Neural cell (in vitro differentiated cells): ENCODE measurements at regions not wholly inside any gene's neighbourhood (a gene's known extent, or its start where the extent isn't known, plus 50 kb on each side); places are given as distances from the start of the nearest gene placed in this dataset.
"Not testable (repeated sequence)": the region's sequence is repeated elsewhere in the genome, so short reads cannot be mapped to it uniquely, and the experiment has no call there.

ENCODE experiments used
- H2AFZ ChIP-seq: fragments of 200-600, 300-800 bp; sonication (generic), shearing (Covaris generic); 2 replicates; pipeline ENCODE4 v1.6.0; 2014; ENCODE audit warnings: low read depth, mild to moderate bottlenecking, antibody characterized with exemption, low read length, moderate library complexity
- H3F3A ChIP-seq: fragments of 200-600 bp; shearing (Covaris generic); 2 replicates; pipeline ENCODE4 v1.6.1; 2016; ENCODE audit warnings: mild to moderate bottlenecking, moderate library complexity, mixed read lengths, antibody characterized with exemption, low read length; ENCODE audit not compliant: insufficient read depth, poor library complexity, severe bottlenecking
- H3K27ac ChIP-seq: fragments of 200-600, 300-800 bp; sonication (generic), shearing (Covaris generic); 2 replicates; pipeline ENCODE4 v1.5.1; 2014; ENCODE audit warnings: mild to moderate bottlenecking, low read length, moderate library complexity
- H3K27me3 ChIP-seq: fragments of 300-800, 200-600 bp; sonication (generic), shearing (Covaris generic); 2 replicates; pipeline ENCODE4 v1.6.0; 2014; ENCODE audit warnings: mild to moderate bottlenecking, low read depth, low read length, moderate library complexity; ENCODE audit not compliant: insufficient read depth
- H3K36me3 ChIP-seq: fragments of 300-800, 200-600 bp; sonication (generic), shearing (Covaris generic); 2 replicates; pipeline ENCODE4 v1.5.1; 2014; ENCODE audit warnings: mild to moderate bottlenecking, antibody characterized with exemption, low read length, moderate library complexity; ENCODE audit not compliant: insufficient read depth
- H3K4me2 ChIP-seq: fragments of 300-800, 200-600 bp; sonication (generic), shearing (Covaris generic); 2 replicates; pipeline ENCODE4 v1.6.0; 2014; ENCODE audit warnings: mild to moderate bottlenecking, low read length
- H3K4me3 ChIP-seq: fragments of 300-800, 200-600 bp; sonication (generic), shearing (Covaris generic); 2 replicates; pipeline ENCODE4 v1.5.1; 2014; ENCODE audit warnings: mild to moderate bottlenecking, low read length, moderate library complexity
- H3K79me2 ChIP-seq: fragments of 200-600 bp; shearing (Covaris generic); replicated peaks from 2 replicates; pipeline ENCODE4 v1.6.0; 2014; ENCODE audit warnings: mild to moderate bottlenecking, low read length, moderate library complexity; ENCODE audit not compliant: insufficient read depth
- H3K9ac ChIP-seq: fragments of 300-800, 200-600 bp; sonication (generic), shearing (Covaris generic); 2 replicates; pipeline ENCODE4 v1.6.1; 2016; ENCODE audit warnings: mild to moderate bottlenecking, low read length, mixed read lengths
- H3K9me2 ChIP-seq: fragments of 200-600 bp; shearing (Covaris generic); 2 replicates; pipeline ENCODE4 v1.6.1; 2016; ENCODE audit warnings: mild to moderate bottlenecking, low read length, mixed read lengths; ENCODE audit not compliant: insufficient read depth
- H3K9me3 ChIP-seq: fragments of 200-600, 300-800 bp; sonication (generic), shearing (Covaris generic); 2 replicates; pipeline ENCODE4 v1.6.1; 2016; ENCODE audit warnings: mild to moderate bottlenecking, mixed run types, low read length, moderate library complexity, mixed read lengths
- H4K20me1 ChIP-seq: fragments of 200-600 bp; shearing (Covaris generic); 2 replicates; pipeline ENCODE4 v1.6.1; 2016; ENCODE audit warnings: mild to moderate bottlenecking, mixed run types; ENCODE audit not compliant: insufficient read depth
- EP300 ChIP-seq: fragments of 450-650 bp; conservative IDR thresholded peaks from 2 replicates; pipeline ENCODE4 v1.6.1; 2014; ENCODE audit warnings: antibody characterized with exemption, mild to moderate bottlenecking, moderate library complexity; ENCODE audit not compliant: poor library complexity, severe bottlenecking
- EZH2 ChIP-seq: fragments of 200-600, 300-800 bp; shearing (Covaris generic), sonication (generic); IDR thresholded peaks from 2 replicates; pipeline ENCODE4 v1.6.1; 2014; ENCODE audit warnings: antibody characterized with exemption, low read length, borderline replicate concordance, mild to moderate bottlenecking; ENCODE audit not compliant: insufficient read depth, poor library complexity, severe bottlenecking
- MXI1 ChIP-seq: fragments of 450-650 bp; conservative IDR thresholded peaks from 2 replicates; pipeline ENCODE4 v1.6.1; 2014; ENCODE audit warnings: antibody characterized with exemption, mild to moderate bottlenecking; ENCODE audit not compliant: poor library complexity, severe bottlenecking
- POLR2AphosphoS5 ChIP-seq: IDR thresholded peaks from 2 replicates; pipeline ENCODE4 v1.6.1; 2012
- RAD21 ChIP-seq: fragments of 450-650 bp; conservative IDR thresholded peaks from 2 replicates; pipeline ENCODE4 v1.6.1; 2014; ENCODE audit warnings: antibody characterized with exemption, mild to moderate bottlenecking, moderate library complexity
- SMC3 ChIP-seq: fragments of 450-650 bp; conservative IDR thresholded peaks from 2 replicates; pipeline ENCODE4 v1.6.1; 2014; ENCODE audit warnings: antibody characterized with exemption, mild to moderate bottlenecking, moderate library complexity; ENCODE audit not compliant: poor library complexity
- TAF1 ChIP-seq: IDR thresholded peaks from 2 replicates; pipeline ENCODE4 v1.6.1; 2012; ENCODE audit warnings: low read depth
- TF ChIP-seq, protein P1 (sequence below): IDR thresholded peaks from 2 replicates; pipeline ENCODE4 v1.6.1; 2012; ENCODE audit warnings: borderline replicate concordance
- TF ChIP-seq, protein P2 (sequence below): fragments of 450-650 bp; IDR thresholded peaks from 2 replicates; pipeline ENCODE4 v1.5.1; 2014; ENCODE audit warnings: antibody characterized with exemption, mild to moderate bottlenecking, moderate library complexity; ENCODE audit not compliant: poor library complexity, severe bottlenecking

DNA sequence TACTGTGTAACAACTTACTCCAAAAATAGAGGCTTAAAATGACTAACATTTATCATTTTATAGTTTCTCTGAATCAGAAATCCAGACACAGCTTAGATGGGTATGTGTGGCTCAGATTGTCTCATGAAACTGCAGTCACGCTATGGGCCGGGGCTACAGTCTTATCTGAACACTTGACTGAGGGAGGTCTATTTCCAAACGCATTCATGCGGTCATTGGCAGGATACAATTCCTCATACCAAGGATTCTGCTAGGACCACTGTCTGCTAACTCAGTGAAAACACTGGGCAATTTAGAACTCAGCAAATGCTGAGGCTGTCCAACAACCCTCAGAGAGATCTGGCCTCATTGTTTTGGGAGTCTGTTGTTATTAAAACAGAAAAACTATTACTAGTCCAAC, 178.6 kb downstream of the TBX15 start:
- Histone ChIP-seq H3K9me2 (no peaks in the 10 kb centered on the region), H3K79me2 (no peaks in the 10 kb centered on the region), H2AFZ (no peak overlapping the region), H3K4me3 (no peak overlapping the region), H3K4me2 (no peak overlapping the region), H3K36me3 (no peaks in the 10 kb centered on the region), H4K20me1 (no peaks in the 10 kb centered on the region), H3K9ac (no peak overlapping the region), H3K9me3 (no peaks in the 10 kb centered on the region), H3K27me3 (no peaks in the 10 kb centered on the region), H3F3A (no peaks in the 10 kb centered on the region), H3K27ac (no peak overlapping the region)
- TF ChIP-seq SMC3: no peak

DNA sequence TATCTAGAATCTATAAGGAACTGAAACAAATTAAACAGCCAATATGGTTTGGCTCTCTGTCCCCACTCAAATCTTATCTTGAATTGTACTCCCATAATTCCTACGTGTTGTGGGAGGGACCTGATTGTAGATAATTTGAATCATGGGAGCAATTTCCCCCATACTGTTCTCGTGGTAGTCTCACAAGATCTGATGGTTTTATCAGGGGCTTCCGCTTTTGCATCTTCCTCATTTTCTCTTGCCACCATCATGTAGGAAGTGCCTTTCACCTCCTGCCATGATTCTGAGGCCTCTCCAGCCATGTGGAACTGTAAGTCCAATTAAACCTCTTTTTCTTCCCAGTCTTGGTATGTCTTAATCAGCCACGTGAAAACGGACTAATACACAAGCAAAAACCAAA, 185.0 kb downstream of the TBX15 start:
- H3K36me3 ChIP-seq: not testable (repeated sequence)

DNA sequence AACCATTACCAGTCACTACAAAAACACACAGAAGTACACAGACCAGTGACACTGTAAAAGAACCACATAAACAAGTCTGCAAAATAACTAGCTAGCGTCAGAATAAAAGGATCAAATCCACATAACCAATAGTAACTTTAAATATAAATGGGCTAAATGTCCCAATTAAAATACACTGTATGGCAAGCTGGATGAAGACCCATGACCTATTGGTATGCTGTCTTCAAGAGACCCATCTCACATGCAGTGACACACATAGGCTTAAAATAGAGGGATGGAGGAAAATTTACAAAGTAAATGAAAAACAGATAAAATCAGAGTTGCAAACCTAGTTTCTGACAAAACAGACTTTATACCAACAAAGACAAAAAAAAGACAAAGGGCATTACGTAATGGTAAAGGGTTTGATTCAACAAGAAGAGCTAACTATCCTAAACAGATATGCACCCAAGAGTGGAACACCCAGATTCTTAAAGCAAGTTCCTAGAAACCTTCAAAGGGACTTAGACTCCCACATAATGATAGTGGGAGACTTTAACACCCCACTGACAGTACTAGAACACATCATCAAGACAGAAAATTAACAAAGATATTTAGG, 196.9 kb downstream of the TBX15 start:
- H3K36me3 ChIP-seq: no peaks in the 10 kb centered on the region
- H4K20me1 ChIP-seq: no peaks in the 10 kb centered on the region
- H3K9me2 ChIP-seq: no peaks in the 10 kb centered on the region
- no peak overlapping the region for H3K4me3 ChIP-seq
- no peak overlapping the region for H3K4me2 ChIP-seq
- H3K79me2 ChIP-seq: no peaks in the 10 kb centered on the region
- no peaks in the 10 kb centered on the region for H3K9me3 ChIP-seq
- H3K9ac ChIP-seq: no peak overlapping the region
- no peaks in the 10 kb centered on the region for H3K27me3 ChIP-seq
- H2AFZ ChIP-seq: no peak overlapping the region
- TF ChIP-seq RAD21 (no peak), SMC3 (no peak), MXI1 (no peak), POLR2AphosphoS5 (no peak), TAF1 (no peak), EP300 (no peak), EZH2 (no peak)
- TF ChIP-seq, protein P1, sequence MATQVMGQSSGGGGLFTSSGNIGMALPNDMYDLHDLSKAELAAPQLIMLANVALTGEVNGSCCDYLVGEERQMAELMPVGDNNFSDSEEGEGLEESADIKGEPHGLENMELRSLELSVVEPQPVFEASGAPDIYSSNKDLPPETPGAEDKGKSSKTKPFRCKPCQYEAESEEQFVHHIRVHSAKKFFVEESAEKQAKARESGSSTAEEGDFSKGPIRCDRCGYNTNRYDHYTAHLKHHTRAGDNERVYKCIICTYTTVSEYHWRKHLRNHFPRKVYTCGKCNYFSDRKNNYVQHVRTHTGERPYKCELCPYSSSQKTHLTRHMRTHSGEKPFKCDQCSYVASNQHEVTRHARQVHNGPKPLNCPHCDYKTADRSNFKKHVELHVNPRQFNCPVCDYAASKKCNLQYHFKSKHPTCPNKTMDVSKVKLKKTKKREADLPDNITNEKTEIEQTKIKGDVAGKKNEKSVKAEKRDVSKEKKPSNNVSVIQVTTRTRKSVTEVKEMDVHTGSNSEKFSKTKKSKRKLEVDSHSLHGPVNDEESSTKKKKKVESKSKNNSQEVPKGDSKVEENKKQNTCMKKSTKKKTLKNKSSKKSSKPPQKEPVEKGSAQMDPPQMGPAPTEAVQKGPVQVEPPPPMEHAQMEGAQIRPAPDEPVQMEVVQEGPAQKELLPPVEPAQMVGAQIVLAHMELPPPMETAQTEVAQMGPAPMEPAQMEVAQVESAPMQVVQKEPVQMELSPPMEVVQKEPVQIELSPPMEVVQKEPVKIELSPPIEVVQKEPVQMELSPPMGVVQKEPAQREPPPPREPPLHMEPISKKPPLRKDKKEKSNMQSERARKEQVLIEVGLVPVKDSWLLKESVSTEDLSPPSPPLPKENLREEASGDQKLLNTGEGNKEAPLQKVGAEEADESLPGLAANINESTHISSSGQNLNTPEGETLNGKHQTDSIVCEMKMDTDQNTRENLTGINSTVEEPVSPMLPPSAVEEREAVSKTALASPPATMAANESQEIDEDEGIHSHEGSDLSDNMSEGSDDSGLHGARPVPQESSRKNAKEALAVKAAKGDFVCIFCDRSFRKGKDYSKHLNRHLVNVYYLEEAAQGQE: no peak
- TF ChIP-seq, protein P2, sequence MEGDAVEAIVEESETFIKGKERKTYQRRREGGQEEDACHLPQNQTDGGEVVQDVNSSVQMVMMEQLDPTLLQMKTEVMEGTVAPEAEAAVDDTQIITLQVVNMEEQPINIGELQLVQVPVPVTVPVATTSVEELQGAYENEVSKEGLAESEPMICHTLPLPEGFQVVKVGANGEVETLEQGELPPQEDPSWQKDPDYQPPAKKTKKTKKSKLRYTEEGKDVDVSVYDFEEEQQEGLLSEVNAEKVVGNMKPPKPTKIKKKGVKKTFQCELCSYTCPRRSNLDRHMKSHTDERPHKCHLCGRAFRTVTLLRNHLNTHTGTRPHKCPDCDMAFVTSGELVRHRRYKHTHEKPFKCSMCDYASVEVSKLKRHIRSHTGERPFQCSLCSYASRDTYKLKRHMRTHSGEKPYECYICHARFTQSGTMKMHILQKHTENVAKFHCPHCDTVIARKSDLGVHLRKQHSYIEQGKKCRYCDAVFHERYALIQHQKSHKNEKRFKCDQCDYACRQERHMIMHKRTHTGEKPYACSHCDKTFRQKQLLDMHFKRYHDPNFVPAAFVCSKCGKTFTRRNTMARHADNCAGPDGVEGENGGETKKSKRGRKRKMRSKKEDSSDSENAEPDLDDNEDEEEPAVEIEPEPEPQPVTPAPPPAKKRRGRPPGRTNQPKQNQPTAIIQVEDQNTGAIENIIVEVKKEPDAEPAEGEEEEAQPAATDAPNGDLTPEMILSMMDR: no peak
- H3F3A ChIP-seq: no peaks in the 10 kb centered on the region
- H3K27ac ChIP-seq: no peak overlapping the region

More for the DNA sequence above, 185.0 kb downstream of the TBX15 start:
- H3F3A ChIP-seq, H3K9me2 ChIP-seq, H3K79me2 ChIP-seq, H2AFZ ChIP-seq, H3K27me3 ChIP-seq, H3K27ac ChIP-seq, H4K20me1 ChIP-seq, H3K9ac ChIP-seq, H3K4me2 ChIP-seq, H3K9me3 ChIP-seq, H3K4me3 ChIP-seq: not testable (repeated sequence)
